TTC549 (cell line): ENCODE measurements at regions not wholly inside any gene's neighbourhood (a gene's known extent, or its start where the extent isn't known, plus 50 kb on each side); places are given as distances from the start of the nearest gene placed in this dataset.
A peak's percentile ranks its signal among the peaks of the same experiment; 100 is the strongest.
"Not testable (repeated sequence)": the region's sequence is repeated elsewhere in the genome, so short reads cannot be mapped to it uniquely, and the experiment has no call there.

ENCODE experiments used
- FAIRE-seq: peaks from 2 replicates; lab custom pipeline; 2012; peaks lifted over from hg19 to GRCh38; lab: Jason Lieb, UNC

DNA sequence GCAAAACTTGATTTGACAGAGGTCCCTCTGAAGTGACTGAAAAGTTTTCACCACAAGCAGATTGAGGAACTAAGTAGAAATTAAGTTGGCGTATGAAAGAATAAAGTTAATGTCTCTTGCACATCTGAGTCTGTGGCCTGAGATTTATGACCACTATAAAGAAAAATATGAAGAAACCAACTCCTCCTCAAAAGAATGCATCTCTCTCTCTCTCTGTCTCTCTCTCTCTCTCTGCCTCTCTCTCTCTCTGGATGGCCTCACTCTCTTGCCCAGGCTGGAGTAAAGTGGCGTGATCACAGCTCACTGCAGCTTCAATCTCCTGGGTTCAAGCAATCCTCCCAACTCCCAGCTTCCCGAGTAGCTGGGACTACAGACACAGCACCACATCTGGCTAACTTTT lies 55.2 kb downstream of the RPL22L1 start:
- FAIRE-seq = no peak

DNA sequence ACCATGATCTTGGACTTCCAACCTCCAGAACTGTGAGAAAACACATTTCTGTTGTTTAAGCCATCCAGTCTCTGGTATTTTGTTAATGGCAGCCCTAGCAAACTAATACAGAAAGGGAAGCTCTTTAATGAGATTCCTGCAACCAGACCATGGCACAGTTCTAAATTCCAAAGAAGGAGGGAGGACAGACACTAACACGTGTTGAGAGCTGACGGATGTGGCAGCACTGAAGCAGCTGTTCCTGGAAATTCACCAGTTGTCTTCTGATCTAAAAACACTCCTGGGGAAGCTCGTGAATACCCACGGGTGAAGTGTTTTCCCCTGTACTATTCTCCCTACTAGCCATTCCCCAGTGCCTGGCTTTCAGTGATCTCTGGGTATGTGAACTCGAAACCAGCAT lies 56.7 kb downstream of the RPL22L1 start:
- no peak for FAIRE-seq

DNA sequence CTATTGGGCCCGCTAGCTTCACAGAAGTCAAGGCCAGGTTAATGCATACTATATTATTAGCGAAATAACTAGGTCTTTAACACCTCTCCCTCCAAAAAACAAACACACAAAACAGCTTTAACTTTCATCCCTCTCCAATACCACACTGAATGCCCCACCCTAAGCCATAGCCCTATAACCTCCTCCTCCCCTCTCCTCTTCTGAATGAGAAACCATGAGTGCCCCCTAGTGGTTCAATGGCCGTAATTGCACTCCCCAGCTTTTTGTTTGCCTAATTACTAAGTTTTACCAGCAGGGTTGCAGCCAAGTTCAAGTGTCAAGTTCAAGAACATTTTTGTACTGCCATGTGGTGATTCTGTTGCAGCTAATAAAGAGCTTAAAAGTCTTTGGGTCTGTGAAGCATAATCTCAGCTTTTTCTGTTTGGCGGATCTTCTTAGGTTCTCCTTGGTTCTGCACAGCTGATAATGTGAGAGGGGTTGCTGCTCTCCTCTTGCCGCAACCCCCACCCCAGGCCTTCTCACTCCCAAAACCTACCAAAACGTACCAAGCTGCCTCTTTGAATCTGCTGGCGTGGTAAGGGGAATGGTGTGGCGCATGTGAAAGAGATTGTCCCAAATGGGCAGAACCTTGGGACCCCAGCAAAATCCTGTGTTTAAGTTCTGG lies 57.9 kb downstream of the RPL22L1 start:
- peak; percentile 78 for FAIRE-seq

DNA sequence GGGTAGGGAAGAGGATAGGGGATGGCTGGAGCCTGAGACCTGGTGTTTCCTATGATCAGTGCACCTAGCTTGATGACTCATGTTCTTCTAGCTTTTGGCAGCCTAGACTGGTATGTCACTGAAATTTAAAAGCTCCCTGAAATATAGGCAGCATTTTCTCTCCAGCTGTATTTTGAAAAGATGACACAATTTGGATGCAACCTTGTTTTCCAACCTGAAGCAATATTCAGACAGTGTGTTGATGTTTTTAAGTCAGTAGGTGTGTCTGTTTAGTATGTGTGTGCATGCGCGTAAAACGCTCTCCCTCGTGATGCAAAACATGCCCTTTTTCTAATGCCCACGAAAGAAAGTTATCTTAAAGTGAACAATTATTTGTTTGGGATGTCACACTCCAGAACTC lies 58.5 kb downstream of the RPL22L1 start:
- no peak for FAIRE-seq

DNA sequence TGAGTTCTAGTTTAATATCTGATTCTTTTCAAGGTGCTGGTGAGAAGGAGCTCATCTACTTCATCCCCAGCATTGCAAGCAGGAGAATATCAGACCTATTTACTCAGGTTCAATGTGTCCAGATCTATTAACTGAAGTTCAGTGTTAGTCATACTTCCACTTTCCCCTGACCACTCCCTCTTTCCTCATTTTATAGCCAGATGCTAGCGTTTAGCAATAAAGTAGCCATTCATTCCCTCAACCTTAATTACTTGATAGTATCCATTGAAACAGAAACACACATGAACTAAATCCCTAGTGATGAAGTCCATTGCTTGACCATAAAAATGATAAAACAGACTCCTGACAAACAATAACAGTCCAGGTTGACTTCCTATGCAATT lies 60.0 kb downstream of the RPL22L1 start:
- no peak for FAIRE-seq

DNA sequence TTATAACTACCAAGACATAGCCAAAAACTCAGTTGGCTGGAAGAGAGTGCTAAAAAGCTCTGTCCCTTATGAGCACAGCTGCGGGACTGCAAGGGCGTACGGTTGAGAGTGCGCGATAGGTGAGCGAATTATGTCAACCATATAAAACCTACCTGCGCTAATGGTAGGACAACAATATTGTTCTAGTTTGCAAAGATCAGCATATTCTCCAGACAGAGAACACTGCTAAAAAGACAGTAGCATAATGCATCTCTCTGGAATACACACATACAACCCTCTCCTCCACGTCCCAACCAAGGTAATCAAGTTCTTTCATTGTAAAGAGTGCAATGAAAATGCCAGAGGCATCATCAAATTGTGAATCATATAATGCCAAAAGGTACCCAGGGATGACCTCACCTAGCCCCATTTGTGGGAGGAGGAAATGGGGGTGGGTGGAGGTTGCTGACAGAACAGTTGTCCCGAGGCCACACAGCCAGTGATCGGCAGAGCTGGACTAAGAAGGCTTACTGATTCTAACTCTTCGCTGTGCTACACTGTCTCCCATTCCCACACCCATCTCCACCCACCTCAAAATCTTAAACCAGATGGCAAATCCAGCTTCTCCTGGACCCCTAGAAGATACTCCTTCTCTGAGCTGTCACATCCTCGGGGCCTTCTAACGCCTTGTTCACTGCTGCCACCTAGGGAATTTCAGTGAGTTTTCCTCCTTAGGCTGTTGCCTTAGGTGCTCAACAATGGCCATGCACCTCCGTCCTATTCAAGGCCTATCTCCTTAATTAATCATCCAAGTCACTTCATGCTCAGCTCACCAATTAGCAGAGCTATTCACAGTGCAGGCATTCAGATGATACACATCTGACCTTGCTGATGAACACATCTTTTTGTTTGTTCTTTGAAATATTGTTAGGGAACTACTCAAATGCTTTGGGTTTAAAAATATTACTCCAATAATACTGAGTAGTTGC lies 60.7 kb downstream of the RPL22L1 start:
- FAIRE-seq = no peak

DNA sequence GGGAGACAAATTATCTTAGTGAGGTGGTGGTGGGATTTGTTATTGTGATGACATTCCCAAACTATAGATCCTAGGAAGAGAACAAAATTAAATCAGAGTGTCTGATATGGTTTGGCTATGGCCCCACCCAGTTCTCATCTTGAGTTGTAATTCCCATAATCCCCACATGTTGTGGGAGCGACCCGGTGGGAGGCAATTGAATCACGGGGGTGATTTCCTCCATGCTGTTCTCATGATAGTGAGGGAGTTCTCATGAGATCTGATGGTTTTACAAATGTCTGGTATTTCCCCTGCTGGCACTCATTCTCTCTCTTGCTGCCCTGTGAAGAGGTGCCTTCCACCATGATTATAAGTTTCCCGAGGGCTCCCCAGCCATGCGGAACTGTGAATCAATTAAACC lies 62.0 kb downstream of the RPL22L1 start:
- no peak for FAIRE-seq

DNA sequence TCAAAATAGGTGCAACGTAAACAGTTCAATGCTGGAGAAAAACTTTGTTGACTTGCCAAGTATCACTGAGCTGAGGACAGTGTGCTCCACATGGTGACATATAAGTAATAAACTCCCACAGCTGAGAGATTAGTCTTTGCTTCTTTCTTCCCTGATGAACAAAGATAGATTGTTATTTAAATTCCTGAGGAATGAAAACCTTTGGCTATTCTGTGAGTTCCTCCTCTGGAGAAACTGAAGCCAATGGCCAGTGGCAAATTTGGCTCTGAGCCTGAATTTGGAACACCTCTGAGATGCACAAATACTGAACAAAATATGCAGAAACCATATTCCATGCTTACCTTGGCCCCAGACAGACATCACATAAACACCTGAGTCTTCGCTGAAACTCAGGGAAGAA lies 63.3 kb downstream of the RPL22L1 start:
- FAIRE-seq = no peak

DNA sequence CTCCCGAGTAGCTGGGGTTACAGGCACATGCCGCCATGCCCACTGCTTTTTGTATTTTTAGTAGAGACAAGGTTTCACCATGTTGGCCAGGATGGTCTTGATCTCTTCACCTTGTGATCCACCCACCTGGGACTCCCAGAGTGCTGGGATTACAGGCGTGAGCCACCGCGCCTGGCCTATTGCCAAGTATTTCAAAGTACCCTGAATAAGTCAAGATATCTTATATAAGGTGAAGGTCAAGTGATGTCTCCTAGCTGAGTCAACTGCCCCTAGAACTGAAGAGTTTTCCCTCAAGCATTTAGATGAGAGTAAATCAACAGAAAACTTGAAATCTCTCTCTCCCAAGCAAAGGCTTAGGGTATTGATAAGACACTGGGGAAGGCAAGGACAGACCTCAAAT lies 63.9 kb downstream of the RPL22L1 start:
- no peak for FAIRE-seq

DNA sequence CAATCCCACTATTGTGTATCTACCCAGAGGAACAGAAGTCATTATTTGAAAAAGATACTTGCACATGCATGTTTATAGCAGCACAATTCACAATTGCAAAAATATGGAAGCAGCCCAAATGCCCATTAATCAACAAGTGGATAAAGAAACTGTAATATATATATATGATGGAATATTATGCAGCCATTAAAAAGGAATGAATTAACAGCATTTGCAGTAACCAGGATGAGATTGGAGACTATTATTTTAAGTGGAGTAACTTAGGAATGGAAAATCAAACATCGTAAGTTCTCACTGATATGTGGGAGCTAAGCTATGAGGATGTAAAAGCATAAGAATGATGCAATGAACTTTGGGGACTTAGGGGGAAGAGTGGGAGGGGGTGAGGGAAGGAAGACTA lies 64.7 kb downstream of the RPL22L1 start:
- not testable (repeated sequence) for FAIRE-seq

DNA sequence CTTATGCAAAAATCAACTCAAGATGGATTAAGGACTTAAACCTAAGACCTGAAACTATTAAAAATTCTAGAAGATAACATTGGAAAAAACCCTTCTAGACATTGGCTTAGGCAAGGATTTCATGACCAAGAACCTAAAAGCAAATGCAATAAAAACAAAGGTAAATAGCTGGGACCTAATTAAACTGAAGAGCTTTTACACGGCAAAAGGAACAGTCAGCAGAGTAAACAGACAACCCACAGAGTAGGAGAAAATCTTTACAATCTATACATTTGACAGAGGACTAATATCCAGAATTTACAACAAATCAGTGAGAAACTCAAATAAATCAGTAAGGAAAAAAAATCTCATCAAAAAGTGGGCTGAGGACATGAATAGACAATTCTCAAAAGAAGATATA lies 65.4 kb downstream of the RPL22L1 start:
- FAIRE-seq = not testable (repeated sequence)

DNA sequence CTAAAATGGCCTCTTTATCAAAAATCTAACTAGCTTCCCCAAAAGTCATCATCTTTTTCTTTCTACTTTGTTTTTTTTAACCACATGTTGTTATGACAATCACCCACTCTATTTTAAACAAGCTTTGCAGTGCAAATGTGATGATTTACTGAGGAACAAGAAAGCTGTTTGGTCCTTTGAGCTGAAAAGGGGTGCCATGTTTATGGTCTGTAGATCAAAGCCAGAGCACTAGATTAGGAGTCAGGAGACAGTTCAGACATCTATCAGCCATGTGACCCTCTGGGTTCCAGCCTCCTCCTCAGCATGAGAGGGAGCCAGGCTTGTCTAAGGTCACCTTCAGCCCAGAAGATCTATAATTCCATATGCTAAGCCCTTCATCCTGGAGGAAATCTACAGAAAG lies 65.9 kb downstream of the RPL22L1 start:
- FAIRE-seq = peak; percentile 37

DNA sequence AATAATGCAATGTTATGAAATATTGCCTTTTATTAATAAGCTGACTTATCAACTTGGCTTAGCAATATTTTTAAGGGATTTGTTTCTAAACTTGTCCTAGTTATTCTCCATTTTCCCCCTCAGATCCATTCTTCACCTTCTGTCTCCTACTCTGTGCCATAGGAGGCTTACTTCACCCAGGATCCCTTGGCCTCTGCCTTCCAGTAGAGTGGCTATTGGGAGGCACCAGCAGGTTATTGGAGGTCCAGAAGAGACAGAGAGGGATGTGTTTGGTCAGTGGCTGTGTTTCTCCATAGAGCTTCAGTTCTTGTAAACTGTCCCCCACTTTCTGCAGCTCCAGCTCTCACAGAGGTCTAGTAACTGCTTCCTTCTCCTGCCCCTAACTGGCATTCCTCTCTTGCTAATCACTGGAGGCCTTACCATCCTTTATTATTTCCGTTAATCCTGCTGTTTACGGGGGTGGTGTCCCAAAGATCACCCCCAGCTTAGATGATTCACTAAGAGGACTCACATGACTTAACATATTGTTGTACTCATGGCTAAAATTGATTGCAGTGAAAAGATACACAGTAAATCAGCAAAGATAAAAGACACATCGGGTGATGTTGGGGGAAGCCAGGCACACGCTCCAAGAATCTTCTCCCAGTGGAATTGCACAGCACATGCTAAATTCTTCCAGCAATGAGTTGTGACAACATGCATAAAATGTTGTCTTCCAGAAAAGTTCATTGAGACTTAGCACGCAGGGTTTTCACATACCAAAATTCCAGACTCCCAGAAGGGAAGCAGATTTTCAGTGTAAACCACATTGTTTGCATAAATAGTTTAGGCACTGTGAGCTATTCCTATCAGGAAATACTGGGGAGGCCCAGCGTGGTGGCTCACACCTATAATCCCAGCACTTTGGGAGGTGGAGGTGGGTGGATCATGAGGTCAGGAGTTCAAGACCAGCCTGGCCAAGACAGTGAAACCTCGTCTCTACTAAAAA lies 67.5 kb downstream of the RPL22L1 start:
- FAIRE-seq = peak; percentile 57

DNA sequence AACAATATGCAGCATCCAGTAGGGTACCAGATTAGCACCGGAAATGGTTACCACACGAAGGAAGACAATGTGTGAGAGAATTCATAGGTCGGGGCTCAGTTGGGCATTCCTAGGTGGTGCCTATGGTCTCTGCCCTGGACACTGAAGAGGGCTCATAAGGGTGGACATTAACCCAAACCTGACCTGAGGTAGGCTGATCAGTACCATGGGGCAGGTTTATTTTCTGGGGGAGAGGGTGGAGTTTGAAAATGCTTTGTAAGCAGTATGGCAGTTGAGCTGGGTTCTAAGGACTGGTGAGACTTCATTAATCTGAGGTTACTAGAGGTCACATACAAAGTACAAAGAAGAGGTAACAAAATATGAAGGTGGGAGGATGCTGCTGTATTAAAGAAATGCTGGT lies 68.4 kb downstream of the RPL22L1 start:
- FAIRE-seq = no peak

DNA sequence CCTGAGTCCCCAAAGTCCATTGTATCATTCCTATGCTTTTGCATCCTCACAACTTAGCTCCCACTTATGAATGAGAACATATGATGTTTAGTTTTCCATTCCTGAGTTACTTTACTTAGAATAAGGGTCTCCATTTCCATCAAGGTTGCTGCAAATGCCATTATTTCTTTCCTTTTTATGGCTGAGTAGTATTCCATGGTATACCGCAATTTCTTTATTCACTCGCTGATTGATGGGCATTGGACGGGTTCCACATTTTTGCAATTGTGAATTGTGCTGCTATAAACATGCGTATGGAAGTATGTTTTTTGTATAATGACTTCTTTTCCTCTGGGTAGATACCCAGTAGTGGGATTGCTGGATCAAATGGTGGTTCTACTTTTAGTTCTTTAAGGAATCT lies 69.7 kb downstream of the RPL22L1 start:
- FAIRE-seq = not testable (repeated sequence)

DNA sequence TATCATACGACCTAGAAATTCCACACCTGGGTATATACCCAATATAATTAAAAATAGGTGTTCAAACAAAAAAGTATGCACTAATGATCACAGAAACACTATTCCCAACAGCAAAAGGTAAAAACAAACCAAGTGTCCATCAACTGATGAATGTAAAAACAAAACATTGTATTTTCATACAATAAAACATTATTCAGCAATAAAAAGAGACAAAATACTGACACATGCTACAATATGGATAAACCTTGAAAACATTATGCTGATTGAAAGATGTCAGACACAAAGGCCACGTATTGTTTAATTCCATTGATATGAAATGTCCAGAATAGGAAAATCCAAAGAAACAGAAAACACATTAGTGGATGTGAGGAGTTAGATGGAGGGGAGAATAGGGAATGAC lies 71.0 kb downstream of the RPL22L1 start:
- no peak for FAIRE-seq

DNA sequence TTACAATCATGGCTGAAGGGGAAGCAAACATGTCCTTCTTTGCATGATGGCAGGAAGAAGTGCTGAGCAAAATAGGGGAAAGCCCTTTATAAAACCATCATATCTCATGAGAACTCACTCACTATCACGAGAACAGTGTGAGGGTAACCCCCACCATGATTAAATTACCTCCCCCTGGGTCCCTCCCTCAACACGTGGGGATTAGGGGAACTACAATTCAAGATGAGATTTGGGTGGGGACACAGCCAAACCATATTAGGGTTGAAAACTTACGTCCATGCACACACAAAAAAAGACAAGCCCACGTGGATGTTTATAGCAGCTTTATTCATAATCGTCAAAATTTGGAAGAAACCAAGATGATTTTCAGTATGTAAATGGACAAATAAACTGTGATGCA lies 72.3 kb downstream of the RPL22L1 start:
- FAIRE-seq = no peak

DNA sequence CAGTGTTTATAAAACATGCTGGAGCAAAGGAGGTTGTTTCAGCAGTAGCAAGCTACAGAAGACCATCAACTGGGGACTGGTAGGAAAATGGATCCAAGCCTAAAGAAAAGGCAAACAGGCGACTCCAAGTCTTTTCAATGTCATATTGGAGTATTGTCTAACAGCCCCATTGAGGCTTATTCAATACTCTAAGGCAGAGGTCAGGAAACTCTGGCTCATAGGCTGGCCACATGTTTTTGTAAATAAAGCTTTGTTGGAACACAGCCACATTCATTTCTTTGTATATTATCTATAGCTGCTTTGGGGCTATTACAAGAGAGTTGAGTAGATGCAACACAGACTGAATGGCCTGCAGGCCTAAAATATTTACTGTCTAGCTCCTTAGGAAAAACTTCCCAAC lies 77.5 kb downstream of the RPL22L1 start:
- no peak for FAIRE-seq

DNA sequence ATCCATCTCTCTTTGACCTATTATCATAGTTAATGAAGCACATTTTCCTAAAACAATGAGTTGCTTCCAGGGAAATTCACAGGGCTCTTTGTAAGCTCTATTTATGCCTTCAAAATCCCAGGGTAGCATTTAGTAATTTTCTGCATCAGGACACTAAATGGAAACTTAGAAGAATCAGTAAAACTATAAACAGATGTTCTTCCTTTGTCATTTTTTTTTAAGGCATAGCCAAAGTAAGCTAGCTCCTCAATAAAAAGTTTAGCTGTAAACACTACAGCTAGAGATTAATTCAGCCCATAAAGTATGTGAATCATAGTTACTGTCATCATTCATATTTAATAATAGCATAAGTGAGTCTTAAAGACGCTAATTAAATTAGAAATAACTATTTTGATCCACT lies 79.3 kb downstream of the RPL22L1 start:
- FAIRE-seq = no peak

DNA sequence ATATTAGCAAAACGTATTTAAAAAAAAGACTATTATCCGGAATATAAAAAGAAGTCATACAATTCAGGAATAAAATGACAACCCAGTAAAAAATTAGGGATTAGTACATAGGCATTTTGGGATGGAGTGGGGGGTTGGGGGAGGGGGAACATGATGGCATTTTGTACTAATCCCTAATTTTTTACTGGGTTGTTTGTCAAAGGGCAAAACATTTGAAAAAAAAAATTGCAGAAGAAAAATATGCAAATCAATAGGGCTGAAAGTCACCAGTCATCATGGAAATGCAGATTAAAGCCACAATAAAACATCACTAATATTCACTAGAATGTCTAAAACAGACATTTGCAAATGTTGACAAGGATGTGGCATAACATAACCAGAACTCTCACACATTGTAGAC lies 82.5 kb downstream of the RPL22L1 start:
- no peak for FAIRE-seq

DNA sequence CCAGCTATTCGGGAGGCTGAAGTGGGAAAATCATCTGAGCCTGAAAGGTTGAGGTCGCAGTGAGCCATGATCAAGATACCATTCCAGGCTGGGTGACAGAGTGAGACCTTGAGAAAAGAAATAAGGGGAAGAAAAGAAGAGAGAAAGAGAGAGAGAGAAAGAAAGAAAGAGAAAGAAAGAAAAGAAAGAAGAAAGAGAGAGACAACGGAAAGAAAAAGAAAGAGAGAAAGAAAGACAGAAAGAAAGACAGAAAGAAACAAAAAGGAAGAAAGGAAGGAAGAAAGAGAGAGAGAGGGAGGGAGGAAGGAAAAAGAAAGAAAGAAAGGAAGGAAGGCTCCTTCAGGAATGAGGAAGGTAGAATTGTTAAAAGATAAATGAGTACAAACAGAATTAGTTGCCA lies 84.5 kb downstream of the RPL22L1 start:
- FAIRE-seq = no peak

DNA sequence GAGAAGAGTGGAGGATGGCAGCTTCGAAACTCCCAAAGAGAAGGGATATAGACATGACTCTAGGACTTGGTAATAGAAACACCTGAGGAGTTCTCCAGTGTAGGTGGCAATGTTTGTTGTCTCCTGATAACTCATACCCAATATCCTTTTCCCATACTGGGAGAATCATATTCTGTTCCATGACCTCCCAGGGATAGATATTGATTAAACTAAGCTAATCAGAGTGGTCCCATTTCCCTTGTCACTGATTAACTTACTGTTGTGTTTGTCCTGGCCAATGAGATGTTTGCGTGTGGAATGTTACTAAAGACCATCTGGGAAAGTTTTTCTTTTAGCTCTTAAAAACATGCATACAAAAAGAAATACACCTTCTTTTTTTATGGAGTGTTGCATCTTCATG lies 85.6 kb downstream of the RPL22L1 start:
- no peak for FAIRE-seq

DNA sequence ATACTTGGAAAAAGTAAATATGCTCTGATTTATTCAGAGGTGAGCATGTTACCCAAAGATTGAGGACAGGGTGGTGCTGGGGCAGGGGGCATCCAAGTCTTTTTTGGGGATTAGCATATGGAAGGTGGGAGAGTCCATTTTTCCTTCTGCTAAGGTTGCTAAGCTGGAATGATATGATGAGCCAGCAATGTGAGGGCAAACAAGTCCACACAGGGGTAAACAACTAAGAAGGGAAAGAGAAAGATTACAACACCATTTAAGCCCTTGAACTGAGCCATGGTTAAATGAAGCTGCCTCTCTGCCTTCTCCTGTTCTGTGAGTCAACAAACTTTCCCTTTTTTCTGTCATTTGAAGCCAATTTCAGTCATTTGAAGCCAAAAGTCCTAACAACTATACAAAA lies 89.0 kb downstream of the RPL22L1 start:
- no peak for FAIRE-seq
